CD14-positive monocyte (primary cell): ENCODE measurements at regions not wholly inside any gene's neighbourhood (a gene's known extent, or its start where the extent isn't known, plus 50 kb on each side); places are given as distances from the start of the nearest gene placed in this dataset.

Experiments used
- DNase-seq, 3 donors: peaks; one replicate each; pipeline ENCODE4 v3.0.0-alpha.2; 2011 to 2022
- H2AFZ ChIP-seq: 2 replicates; pipeline ENCODE4 v1.6.0; 2012; ENCODE audit warnings: mild to moderate bottlenecking, low read depth, low read length, inconsistent platforms; ENCODE audit not compliant: insufficient read depth, poor library complexity, severe bottlenecking
- H3K27ac ChIP-seq, 2 donors: 1 replicate in 1 of 2; 2 replicates in 1 of 2; pipeline ENCODE4 v1.5.1; 2012 to 2013; ENCODE audit warnings: low read length in 2 of 2, control low read depth in 1 of 2, inconsistent platforms in 1 of 2, low read depth in 1 of 2, mild to moderate bottlenecking in 1 of 2
- H3K27me3 ChIP-seq, 2 donors: one replicate each; pipeline versions ENCODE4 v1.6.0 to v1.6.1; 2011 to 2013; ENCODE audit warnings: low read length in 2 of 2; ENCODE audit not compliant: control insufficient read depth in 2 of 2, insufficient read depth in 2 of 2
- H3K36me3 ChIP-seq, 2 donors: replicated peaks in 1 of 2; 1 replicate in 1 of 2; 2 replicates in 1 of 2; pipeline versions ENCODE4 v1.5.1 to v1.6.1; 2012 to 2013; ENCODE audit warnings: low read length in 2 of 2, control low read depth in 1 of 2, inconsistent platforms in 1 of 2, mild to moderate bottlenecking in 1 of 2; ENCODE audit not compliant: insufficient read depth in 2 of 2, control insufficient read depth in 1 of 2
- H3K4me1 ChIP-seq, 2 donors: 1 replicate in 1 of 2; 2 replicates in 1 of 2; pipeline versions ENCODE4 v1.5.1 to v1.6.1; 2012 to 2013; ENCODE audit warnings: low read length in 2 of 2, control low read depth in 1 of 2, inconsistent platforms in 1 of 2, mild to moderate bottlenecking in 1 of 2, moderate library complexity in 1 of 2; ENCODE audit not compliant: insufficient read depth in 2 of 2, control insufficient read depth in 1 of 2
- H3K4me2 ChIP-seq: replicated peaks from 2 replicates; pipeline ENCODE3; 2012; ENCODE audit warnings: low read length, moderate library complexity, mild to moderate bottlenecking; ENCODE audit not compliant: poor library complexity, severe bottlenecking; ENCODE audit errors: extremely low read depth
- H3K4me3 ChIP-seq, 3 experiments: fragments of 200-600 bp in 1 of 3; sonication (generic) in 1 of 3; replicated peaks in 1 of 3; 1 replicate in 2 of 3; 2 replicates in 1 of 3; pipeline ENCODE4 v1.5.1; 2011 to 2013; ENCODE audit warnings: low read length in 3 of 3, mild to moderate bottlenecking in 3 of 3, control low read depth in 2 of 3, low read depth in 2 of 3, inconsistent platforms in 1 of 3, moderate library complexity in 1 of 3
- H3K79me2 ChIP-seq: 2 replicates; pipeline ENCODE4 v1.6.0; 2012; ENCODE audit warnings: mild to moderate bottlenecking, control low read depth, inconsistent platforms, low read length, moderate library complexity; ENCODE audit not compliant: insufficient read depth
- H3K9ac ChIP-seq: 2 replicates; pipeline ENCODE4 v1.6.0; 2017; ENCODE audit warnings: low read length, mild to moderate bottlenecking; ENCODE audit not compliant: insufficient read depth, poor library complexity, severe bottlenecking
- H3K9me3 ChIP-seq, 2 donors: replicated peaks in 1 of 2; 1 replicate in 1 of 2; 2 replicates in 1 of 2; pipeline versions ENCODE4 v1.5.1 to v1.6.1; 2012 to 2013; ENCODE audit warnings: low read length in 2 of 2, control low read depth in 1 of 2; ENCODE audit not compliant: control insufficient read depth in 1 of 2, insufficient read depth in 1 of 2
- H4K20me1 ChIP-seq: 2 replicates; pipeline ENCODE4 v1.6.0; 2012; ENCODE audit warnings: mild to moderate bottlenecking, low read length, control low read depth, moderate library complexity; ENCODE audit not compliant: insufficient read depth
- H3K27ac Mint-ChIP-seq, 7 donors: one replicate each; pipeline ENCODE4 v1.8.0; 2020; ENCODE audit warnings: mild to moderate bottlenecking in 7 of 7, mixed read lengths in 7 of 7, moderate library complexity in 6 of 7, inconsistent platforms in 2 of 7
- H3K27me3 Mint-ChIP-seq, 3 donors: one replicate each; pipeline ENCODE4 v1.8.0; 2021 to 2022; ENCODE audit warnings: low read depth in 3 of 3, mild to moderate bottlenecking in 3 of 3, mixed read lengths in 3 of 3, moderate library complexity in 3 of 3, inconsistent platforms in 1 of 3
- H3K36me3 Mint-ChIP-seq, 2 donors: one replicate each; pipeline ENCODE4 v1.8.0; 2020; ENCODE audit warnings: mixed read lengths in 2 of 2, inconsistent platforms in 1 of 2, mild to moderate bottlenecking in 1 of 2
- H3K4me1 Mint-ChIP-seq: one replicate; pipeline ENCODE4 v1.8.0; 2020; ENCODE audit warnings: mild to moderate bottlenecking, mixed read lengths
- H3K4me3 Mint-ChIP-seq, 2 donors: one replicate each; pipeline ENCODE4 v1.8.0; 2020; ENCODE audit warnings: mild to moderate bottlenecking in 2 of 2, mixed read lengths in 2 of 2, moderate library complexity in 1 of 2
- H3K9me3 Mint-ChIP-seq, 7 donors: one replicate each; pipeline ENCODE4 v1.8.0; 2020 to 2022; ENCODE audit warnings: mixed read lengths in 7 of 7, mild to moderate bottlenecking in 6 of 7, moderate library complexity in 6 of 7, inconsistent platforms in 2 of 7
- WGBS: methylation state at CpG from one replicate; pipeline ENCODE4 v1.1.5; 2013; ENCODE audit warnings: missing lambda C conversion rate; ENCODE audit not compliant: insufficient coverage; 5-methylcytosine and 5-hydroxymethylcytosine counted together
- intact Hi-C, 2 donors: fragments of 100-400 bp; cut with micrococcal nuclease; formaldehyde crosslinking; loops; one replicate each; pipeline versions ENCODE4 v1.15.0 to v1.15.1; 2023
- TF ChIP-seq, protein P1 (sequence below): fragments of 200-600 bp; IDR thresholded peaks from one replicate; pipeline ENCODE4 v1.8.0; 2022; ENCODE audit warnings: antibody characterized with exemption, mild to moderate bottlenecking

- peaks cover 0 to 3% (median 0%) of the 10 kb centered on the region in 7 donors for H3K9me3 Mint-ChIP-seq
Measured at GRCh38 chr13:84668637-84669036, 786.4 kb upstream of the SLITRK1 start.

GRCh38 chr13:84662491-84662890, 780.2 kb upstream of the SLITRK1 start:
- peaks cover 0 to 3% (median 0%) of the 10 kb centered on the region in 7 donors for H3K9me3 Mint-ChIP-seq
- Histone ChIP-seq H2AFZ (no peak overlapping the region), H3K4me1 (no peaks in the 10 kb centered on the region), H3K27me3 (no peaks in the 10 kb centered on the region), H3K4me2 (no peak overlapping the region), H3K4me3 (no peak overlapping the region), H3K9ac (no peak overlapping the region), H3K79me2 (no peaks in the 10 kb centered on the region), H3K36me3 (no peaks in the 10 kb centered on the region), H3K9me3 (no peaks in the 10 kb centered on the region), H4K20me1 (no peaks in the 10 kb centered on the region), H3K27ac (no peak overlapping the region)
- H3K4me1 Mint-ChIP-seq, result no peaks in the 10 kb centered on the region
- no peak for DNase-seq
- H3K27me3 Mint-ChIP-seq, result no peaks in the 10 kb centered on the region
- no peaks in the 10 kb centered on the region for H3K36me3 Mint-ChIP-seq
- intact Hi-C loops, result no loop called here
- H3K27ac Mint-ChIP-seq, result no peak overlapping the region
- WGBS, result 60% methylated on average over 1 of the region's 3 CpGs
- TF ChIP-seq, protein P1, sequence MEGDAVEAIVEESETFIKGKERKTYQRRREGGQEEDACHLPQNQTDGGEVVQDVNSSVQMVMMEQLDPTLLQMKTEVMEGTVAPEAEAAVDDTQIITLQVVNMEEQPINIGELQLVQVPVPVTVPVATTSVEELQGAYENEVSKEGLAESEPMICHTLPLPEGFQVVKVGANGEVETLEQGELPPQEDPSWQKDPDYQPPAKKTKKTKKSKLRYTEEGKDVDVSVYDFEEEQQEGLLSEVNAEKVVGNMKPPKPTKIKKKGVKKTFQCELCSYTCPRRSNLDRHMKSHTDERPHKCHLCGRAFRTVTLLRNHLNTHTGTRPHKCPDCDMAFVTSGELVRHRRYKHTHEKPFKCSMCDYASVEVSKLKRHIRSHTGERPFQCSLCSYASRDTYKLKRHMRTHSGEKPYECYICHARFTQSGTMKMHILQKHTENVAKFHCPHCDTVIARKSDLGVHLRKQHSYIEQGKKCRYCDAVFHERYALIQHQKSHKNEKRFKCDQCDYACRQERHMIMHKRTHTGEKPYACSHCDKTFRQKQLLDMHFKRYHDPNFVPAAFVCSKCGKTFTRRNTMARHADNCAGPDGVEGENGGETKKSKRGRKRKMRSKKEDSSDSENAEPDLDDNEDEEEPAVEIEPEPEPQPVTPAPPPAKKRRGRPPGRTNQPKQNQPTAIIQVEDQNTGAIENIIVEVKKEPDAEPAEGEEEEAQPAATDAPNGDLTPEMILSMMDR, result no peak
- H3K4me3 Mint-ChIP-seq, result no peak overlapping the region

More at GRCh38 chr13:84668637-84669036, 786.4 kb upstream of the SLITRK1 start:
- Histone ChIP-seq H3K4me2 (no peak overlapping the region), H3K4me1 (no peaks in the 10 kb centered on the region), H3K27me3 (no peaks in the 10 kb centered on the region), H3K36me3 (no peaks in the 10 kb centered on the region), H4K20me1 (no peaks in the 10 kb centered on the region), H2AFZ (no peak overlapping the region), H3K27ac (no peak overlapping the region), H3K9me3 (no peaks in the 10 kb centered on the region), H3K79me2 (no peaks in the 10 kb centered on the region), H3K4me3 (no peak overlapping the region), H3K9ac (no peak overlapping the region)
- no peaks in the 10 kb centered on the region for H3K4me1 Mint-ChIP-seq
- no peak overlapping the region for H3K4me3 Mint-ChIP-seq
- H3K36me3 Mint-ChIP-seq, result no peaks in the 10 kb centered on the region
- H3K27ac Mint-ChIP-seq, result no peak overlapping the region
- no peaks in the 10 kb centered on the region for H3K27me3 Mint-ChIP-seq
- TF ChIP-seq, protein P1, result no peak
- intact Hi-C loops, result no loop called here
- no CpG with 5 or more reads among the region's 1 CpG for WGBS
- DNase-seq, result no peak
